GM23338 (cell line): ENCODE measurements at regions not wholly inside any gene's neighbourhood (a gene's known extent, or its start where the extent isn't known, plus 50 kb on each side); places are given as distances from the start of the nearest gene placed in this dataset.

Experiments used
- ATAC-seq: fragments of 200-7000 bp; cut with Tn5 transposase; 3 replicates; pipeline ENCODE4 v1.9.1; 2020
- DNase-seq: peaks from one replicate; pipeline ENCODE4 v3.0.0-alpha.2; 2015; ENCODE audit warnings: low spot score
- H2AFZ ChIP-seq: fragments of 200-600 bp; sonication (generic); 2 replicates; pipeline ENCODE4 v1.8.0; 2016; ENCODE audit warnings: antibody characterized with exemption, mild to moderate bottlenecking, moderate library complexity
- H3F3A ChIP-seq: fragments of 200-600 bp; sonication (generic); replicated peaks from 2 replicates; pipeline ENCODE4 v1.8.0; 2017; ENCODE audit warnings: antibody characterized with exemption, mixed run types, low read depth
- H3K27ac ChIP-seq: fragments of 200-600 bp; sonication (generic); 2 replicates; pipeline ENCODE4 v1.6.1; 2016; ENCODE audit warnings: low read depth
- H3K27me3 ChIP-seq: fragments of 200-600 bp; sonication (generic); 2 replicates; pipeline ENCODE4 v1.8.0; 2016; ENCODE audit warnings: mild to moderate bottlenecking, mixed run types, moderate library complexity; ENCODE audit not compliant: insufficient read depth
- H3K36me3 ChIP-seq: fragments of 200-600 bp; sonication (generic); 2 replicates; pipeline ENCODE4 v1.8.0; 2016; ENCODE audit warnings: mild to moderate bottlenecking; ENCODE audit not compliant: insufficient read depth
- H3K4me1 ChIP-seq: fragments of 200-600 bp; sonication (generic); 2 replicates; pipeline ENCODE4 v1.8.0; 2016; ENCODE audit warnings: mild to moderate bottlenecking, moderate library complexity; ENCODE audit not compliant: insufficient read depth
- H3K4me2 ChIP-seq: fragments of 200-600 bp; sonication (generic); 2 replicates; pipeline ENCODE4 v1.7.1; 2017; ENCODE audit warnings: mixed run types
- H3K4me3 ChIP-seq: fragments of 200-600 bp; sonication (generic); 2 replicates; pipeline ENCODE4 v1.6.1; 2016; ENCODE audit warnings: mixed run types
- H3K79me2 ChIP-seq: fragments of 200-600 bp; sonication (generic); replicated peaks from 2 replicates; pipeline ENCODE4 v1.8.0; 2017; ENCODE audit warnings: mild to moderate bottlenecking; ENCODE audit not compliant: insufficient read depth
- H3K9me2 ChIP-seq: fragments of 200-600 bp; sonication (generic); 2 replicates; pipeline ENCODE4 v1.8.0; 2017; ENCODE audit not compliant: insufficient read depth
- H4K20me1 ChIP-seq: fragments of 200-600 bp; sonication (generic); replicated peaks from 2 replicates; pipeline ENCODE4 v1.8.0; 2017; ENCODE audit warnings: mild to moderate bottlenecking; ENCODE audit not compliant: insufficient read depth
- H3K27ac Mint-ChIP-seq: 2 replicates; pipeline ENCODE4 v1.8.0; 2020; ENCODE audit warnings: inconsistent platforms, mild to moderate bottlenecking, moderate library complexity, mixed read lengths
- H3K27me3 Mint-ChIP-seq: 3 replicates; pipeline ENCODE4 v1.8.0; 2022; ENCODE audit warnings: low read depth, mild to moderate bottlenecking, moderate library complexity, mixed read lengths, inconsistent platforms; ENCODE audit not compliant: insufficient read depth, poor library complexity
- H3K36me3 Mint-ChIP-seq: 3 replicates; pipeline ENCODE4 v1.8.0; 2021; ENCODE audit warnings: low read depth, mild to moderate bottlenecking, inconsistent platforms, moderate library complexity, mixed read lengths
- H3K4me1 Mint-ChIP-seq: 3 replicates; pipeline ENCODE4 v1.8.0; 2020; ENCODE audit warnings: mild to moderate bottlenecking, inconsistent platforms, mixed read lengths
- H3K4me3 Mint-ChIP-seq: 3 replicates; pipeline ENCODE4 v1.8.0; 2021; ENCODE audit warnings: moderate library complexity, mild to moderate bottlenecking, inconsistent platforms, mixed read lengths
- H3K9me3 Mint-ChIP-seq: 3 replicates; pipeline ENCODE4 v1.8.0; 2020; ENCODE audit warnings: moderate library complexity, mild to moderate bottlenecking, inconsistent platforms, mixed read lengths
- CREB1 ChIP-seq: fragments of 250-450 bp; sonication (Bioruptor Pico); IDR thresholded peaks from 2 replicates; pipeline ENCODE4 v1.5.0; 2020; ENCODE audit warnings: low read depth, mild to moderate bottlenecking, moderate library complexity
- EZH2 ChIP-seq: fragments of 200-600 bp; sonication (generic); IDR thresholded peaks from one replicate; pipeline ENCODE4 v1.8.0; 2017; ENCODE audit warnings: antibody characterized with exemption, mild to moderate bottlenecking, low read depth; ENCODE audit not compliant: unreplicated experiment
- EZH2phosphoT487 ChIP-seq: fragments of 200-600 bp; sonication (generic); IDR thresholded peaks from one replicate; pipeline ENCODE4 v1.8.1; 2018; ENCODE audit warnings: antibody characterized with exemption; ENCODE audit not compliant: unreplicated experiment
- JUNB ChIP-seq: IDR thresholded peaks from one replicate; pipeline ENCODE4 v1.6.1; 2016; ENCODE audit warnings: antibody characterized with exemption; ENCODE audit not compliant: unreplicated experiment
- NANOG ChIP-seq: IDR thresholded peaks from 2 replicates; pipeline ENCODE4 v1.6.1; 2016; ENCODE audit warnings: antibody characterized with exemption, borderline replicate concordance
- POLR2AphosphoS5 ChIP-seq: IDR thresholded peaks from 2 replicates; pipeline ENCODE4 v1.6.1; 2016; ENCODE audit warnings: antibody characterized with exemption, low read depth
- STAT1 ChIP-seq: IDR thresholded peaks from one replicate; pipeline ENCODE4 v1.6.1; 2016; ENCODE audit warnings: antibody characterized with exemption; ENCODE audit not compliant: unreplicated experiment
- ZNF114 ChIP-seq: fragments of 250-450 bp; sonication (Bioruptor Pico); IDR thresholded peaks from 2 replicates; pipeline ENCODE4 v1.5.0; 2020; ENCODE audit warnings: mild to moderate bottlenecking, moderate library complexity
- ZNF331 ChIP-seq: fragments of 250-450 bp; sonication (Bioruptor Pico); IDR thresholded peaks from 2 replicates; pipeline ENCODE4 v1.5.0; 2020; ENCODE audit warnings: low read depth, mild to moderate bottlenecking, moderate library complexity
- TF ChIP-seq, protein P1 (sequence below), 2 experiments: fragments of 200-600 bp in 1 of 2; sonication (generic) in 1 of 2; conservative IDR thresholded peaks; 2 replicates each; pipeline versions ENCODE4 v1.5.1 to v1.6.1; 2016 to 2017; ENCODE audit warnings: antibody characterized with exemption in 2 of 2, low read depth in 2 of 2, mild to moderate bottlenecking in 2 of 2, moderate library complexity in 1 of 2
- TF ChIP-seq, protein P2 (sequence below): IDR thresholded peaks from 2 replicates; pipeline ENCODE4 v1.6.1; 2016; ENCODE audit warnings: antibody characterized with exemption
- TF ChIP-seq, protein P3 (sequence below): IDR thresholded peaks from one replicate; pipeline ENCODE4 v1.6.1; 2018; ENCODE audit warnings: antibody characterized with exemption; ENCODE audit not compliant: unreplicated experiment
- TF ChIP-seq, protein P4 (sequence below): fragments of 250-450 bp; sonication (Bioruptor Pico); IDR thresholded peaks from 2 replicates; pipeline ENCODE4 v1.5.0; 2020; ENCODE audit warnings: mild to moderate bottlenecking, moderate library complexity

DNA sequence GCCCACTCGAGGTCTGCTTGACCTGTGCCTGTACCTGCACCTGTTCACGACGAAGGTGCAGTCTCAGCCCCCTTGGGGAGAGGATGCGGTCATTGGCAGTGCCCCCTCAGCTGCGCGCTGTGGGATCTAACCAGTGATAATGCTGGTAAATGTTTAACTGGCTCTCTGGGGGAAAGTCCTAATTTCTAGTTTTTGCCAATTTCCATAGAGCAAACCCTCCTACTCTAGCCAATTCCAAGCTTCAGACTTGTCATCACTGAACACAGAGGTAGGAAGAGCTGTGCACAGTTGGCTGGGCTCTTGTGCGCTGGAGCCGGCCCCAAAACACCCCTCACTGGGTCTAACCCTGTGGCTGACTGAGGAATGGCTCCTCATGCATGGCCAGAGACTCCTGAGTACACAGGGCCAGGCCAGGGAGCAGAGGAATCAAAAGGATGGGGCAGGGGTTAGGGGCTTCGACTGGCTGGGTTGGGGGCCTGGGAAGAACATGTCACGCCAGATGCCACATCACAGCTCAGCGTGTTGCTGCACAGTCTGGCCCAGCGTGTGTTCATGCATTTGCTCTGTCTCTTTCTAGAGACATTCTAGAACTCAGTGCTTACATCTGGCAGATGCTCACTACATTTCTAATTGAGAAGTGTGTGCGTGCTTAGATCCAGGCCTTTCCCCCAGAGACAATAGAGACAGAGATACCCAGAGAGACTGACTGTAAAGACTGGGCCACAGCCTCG lies 270.8 kb downstream of the BCOR start:
- ATAC-seq (no peak), DNase-seq (no peak)
- Histone ChIP-seq H4K20me1 (no peaks in the 10 kb centered on the region), H3K4me1 (no peaks in the 10 kb centered on the region; the same call in 1 of the 2 replicates), H3K4me2 (no peak overlapping the region), H2AFZ (no peak overlapping the region), H3K27me3 (no peaks in the 10 kb centered on the region), H3K36me3 (no peaks in the 10 kb centered on the region), H3F3A (no peaks in the 10 kb centered on the region), H3K4me3 (no peak overlapping the region), H3K79me2 (no peaks in the 10 kb centered on the region), H3K27ac (no peak overlapping the region), H3K9me2 (no peaks in the 10 kb centered on the region)
- Mint-ChIP-seq H3K27ac (no peak overlapping the region), H3K9me3 (peaks cover 3% of the 10 kb centered on the region; the same call in 1 of the 3 replicates), H3K27me3 (peaks cover 18% of the 10 kb centered on the region), H3K36me3 (no peaks in the 10 kb centered on the region; the same call in 2 of the 3 replicates), H3K4me3 (no peak overlapping the region), H3K4me1 (peaks cover 19% of the 10 kb centered on the region)
- TF ChIP-seq NANOG: no peak
- TF ChIP-seq ZNF114: no peak
- no peak for TF ChIP-seq POLR2AphosphoS5
- TF ChIP-seq EZH2: no peak
- TF ChIP-seq STAT1: no peak
- no peak for TF ChIP-seq JUNB
- TF ChIP-seq EZH2phosphoT487: no peak
- no peak for TF ChIP-seq ZNF331
- TF ChIP-seq, protein P1, sequence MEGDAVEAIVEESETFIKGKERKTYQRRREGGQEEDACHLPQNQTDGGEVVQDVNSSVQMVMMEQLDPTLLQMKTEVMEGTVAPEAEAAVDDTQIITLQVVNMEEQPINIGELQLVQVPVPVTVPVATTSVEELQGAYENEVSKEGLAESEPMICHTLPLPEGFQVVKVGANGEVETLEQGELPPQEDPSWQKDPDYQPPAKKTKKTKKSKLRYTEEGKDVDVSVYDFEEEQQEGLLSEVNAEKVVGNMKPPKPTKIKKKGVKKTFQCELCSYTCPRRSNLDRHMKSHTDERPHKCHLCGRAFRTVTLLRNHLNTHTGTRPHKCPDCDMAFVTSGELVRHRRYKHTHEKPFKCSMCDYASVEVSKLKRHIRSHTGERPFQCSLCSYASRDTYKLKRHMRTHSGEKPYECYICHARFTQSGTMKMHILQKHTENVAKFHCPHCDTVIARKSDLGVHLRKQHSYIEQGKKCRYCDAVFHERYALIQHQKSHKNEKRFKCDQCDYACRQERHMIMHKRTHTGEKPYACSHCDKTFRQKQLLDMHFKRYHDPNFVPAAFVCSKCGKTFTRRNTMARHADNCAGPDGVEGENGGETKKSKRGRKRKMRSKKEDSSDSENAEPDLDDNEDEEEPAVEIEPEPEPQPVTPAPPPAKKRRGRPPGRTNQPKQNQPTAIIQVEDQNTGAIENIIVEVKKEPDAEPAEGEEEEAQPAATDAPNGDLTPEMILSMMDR (conservative IDR thresholded peaks at IDR 0.05; ENCODE audit: low read depth in 2 of 2): no peak
- TF ChIP-seq CREB1: no peak
- TF ChIP-seq, protein P2, sequence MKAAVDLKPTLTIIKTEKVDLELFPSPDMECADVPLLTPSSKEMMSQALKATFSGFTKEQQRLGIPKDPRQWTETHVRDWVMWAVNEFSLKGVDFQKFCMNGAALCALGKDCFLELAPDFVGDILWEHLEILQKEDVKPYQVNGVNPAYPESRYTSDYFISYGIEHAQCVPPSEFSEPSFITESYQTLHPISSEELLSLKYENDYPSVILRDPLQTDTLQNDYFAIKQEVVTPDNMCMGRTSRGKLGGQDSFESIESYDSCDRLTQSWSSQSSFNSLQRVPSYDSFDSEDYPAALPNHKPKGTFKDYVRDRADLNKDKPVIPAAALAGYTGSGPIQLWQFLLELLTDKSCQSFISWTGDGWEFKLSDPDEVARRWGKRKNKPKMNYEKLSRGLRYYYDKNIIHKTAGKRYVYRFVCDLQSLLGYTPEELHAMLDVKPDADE: no peak
- TF ChIP-seq, protein P3, sequence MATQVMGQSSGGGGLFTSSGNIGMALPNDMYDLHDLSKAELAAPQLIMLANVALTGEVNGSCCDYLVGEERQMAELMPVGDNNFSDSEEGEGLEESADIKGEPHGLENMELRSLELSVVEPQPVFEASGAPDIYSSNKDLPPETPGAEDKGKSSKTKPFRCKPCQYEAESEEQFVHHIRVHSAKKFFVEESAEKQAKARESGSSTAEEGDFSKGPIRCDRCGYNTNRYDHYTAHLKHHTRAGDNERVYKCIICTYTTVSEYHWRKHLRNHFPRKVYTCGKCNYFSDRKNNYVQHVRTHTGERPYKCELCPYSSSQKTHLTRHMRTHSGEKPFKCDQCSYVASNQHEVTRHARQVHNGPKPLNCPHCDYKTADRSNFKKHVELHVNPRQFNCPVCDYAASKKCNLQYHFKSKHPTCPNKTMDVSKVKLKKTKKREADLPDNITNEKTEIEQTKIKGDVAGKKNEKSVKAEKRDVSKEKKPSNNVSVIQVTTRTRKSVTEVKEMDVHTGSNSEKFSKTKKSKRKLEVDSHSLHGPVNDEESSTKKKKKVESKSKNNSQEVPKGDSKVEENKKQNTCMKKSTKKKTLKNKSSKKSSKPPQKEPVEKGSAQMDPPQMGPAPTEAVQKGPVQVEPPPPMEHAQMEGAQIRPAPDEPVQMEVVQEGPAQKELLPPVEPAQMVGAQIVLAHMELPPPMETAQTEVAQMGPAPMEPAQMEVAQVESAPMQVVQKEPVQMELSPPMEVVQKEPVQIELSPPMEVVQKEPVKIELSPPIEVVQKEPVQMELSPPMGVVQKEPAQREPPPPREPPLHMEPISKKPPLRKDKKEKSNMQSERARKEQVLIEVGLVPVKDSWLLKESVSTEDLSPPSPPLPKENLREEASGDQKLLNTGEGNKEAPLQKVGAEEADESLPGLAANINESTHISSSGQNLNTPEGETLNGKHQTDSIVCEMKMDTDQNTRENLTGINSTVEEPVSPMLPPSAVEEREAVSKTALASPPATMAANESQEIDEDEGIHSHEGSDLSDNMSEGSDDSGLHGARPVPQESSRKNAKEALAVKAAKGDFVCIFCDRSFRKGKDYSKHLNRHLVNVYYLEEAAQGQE: no peak
- TF ChIP-seq, protein P4, sequence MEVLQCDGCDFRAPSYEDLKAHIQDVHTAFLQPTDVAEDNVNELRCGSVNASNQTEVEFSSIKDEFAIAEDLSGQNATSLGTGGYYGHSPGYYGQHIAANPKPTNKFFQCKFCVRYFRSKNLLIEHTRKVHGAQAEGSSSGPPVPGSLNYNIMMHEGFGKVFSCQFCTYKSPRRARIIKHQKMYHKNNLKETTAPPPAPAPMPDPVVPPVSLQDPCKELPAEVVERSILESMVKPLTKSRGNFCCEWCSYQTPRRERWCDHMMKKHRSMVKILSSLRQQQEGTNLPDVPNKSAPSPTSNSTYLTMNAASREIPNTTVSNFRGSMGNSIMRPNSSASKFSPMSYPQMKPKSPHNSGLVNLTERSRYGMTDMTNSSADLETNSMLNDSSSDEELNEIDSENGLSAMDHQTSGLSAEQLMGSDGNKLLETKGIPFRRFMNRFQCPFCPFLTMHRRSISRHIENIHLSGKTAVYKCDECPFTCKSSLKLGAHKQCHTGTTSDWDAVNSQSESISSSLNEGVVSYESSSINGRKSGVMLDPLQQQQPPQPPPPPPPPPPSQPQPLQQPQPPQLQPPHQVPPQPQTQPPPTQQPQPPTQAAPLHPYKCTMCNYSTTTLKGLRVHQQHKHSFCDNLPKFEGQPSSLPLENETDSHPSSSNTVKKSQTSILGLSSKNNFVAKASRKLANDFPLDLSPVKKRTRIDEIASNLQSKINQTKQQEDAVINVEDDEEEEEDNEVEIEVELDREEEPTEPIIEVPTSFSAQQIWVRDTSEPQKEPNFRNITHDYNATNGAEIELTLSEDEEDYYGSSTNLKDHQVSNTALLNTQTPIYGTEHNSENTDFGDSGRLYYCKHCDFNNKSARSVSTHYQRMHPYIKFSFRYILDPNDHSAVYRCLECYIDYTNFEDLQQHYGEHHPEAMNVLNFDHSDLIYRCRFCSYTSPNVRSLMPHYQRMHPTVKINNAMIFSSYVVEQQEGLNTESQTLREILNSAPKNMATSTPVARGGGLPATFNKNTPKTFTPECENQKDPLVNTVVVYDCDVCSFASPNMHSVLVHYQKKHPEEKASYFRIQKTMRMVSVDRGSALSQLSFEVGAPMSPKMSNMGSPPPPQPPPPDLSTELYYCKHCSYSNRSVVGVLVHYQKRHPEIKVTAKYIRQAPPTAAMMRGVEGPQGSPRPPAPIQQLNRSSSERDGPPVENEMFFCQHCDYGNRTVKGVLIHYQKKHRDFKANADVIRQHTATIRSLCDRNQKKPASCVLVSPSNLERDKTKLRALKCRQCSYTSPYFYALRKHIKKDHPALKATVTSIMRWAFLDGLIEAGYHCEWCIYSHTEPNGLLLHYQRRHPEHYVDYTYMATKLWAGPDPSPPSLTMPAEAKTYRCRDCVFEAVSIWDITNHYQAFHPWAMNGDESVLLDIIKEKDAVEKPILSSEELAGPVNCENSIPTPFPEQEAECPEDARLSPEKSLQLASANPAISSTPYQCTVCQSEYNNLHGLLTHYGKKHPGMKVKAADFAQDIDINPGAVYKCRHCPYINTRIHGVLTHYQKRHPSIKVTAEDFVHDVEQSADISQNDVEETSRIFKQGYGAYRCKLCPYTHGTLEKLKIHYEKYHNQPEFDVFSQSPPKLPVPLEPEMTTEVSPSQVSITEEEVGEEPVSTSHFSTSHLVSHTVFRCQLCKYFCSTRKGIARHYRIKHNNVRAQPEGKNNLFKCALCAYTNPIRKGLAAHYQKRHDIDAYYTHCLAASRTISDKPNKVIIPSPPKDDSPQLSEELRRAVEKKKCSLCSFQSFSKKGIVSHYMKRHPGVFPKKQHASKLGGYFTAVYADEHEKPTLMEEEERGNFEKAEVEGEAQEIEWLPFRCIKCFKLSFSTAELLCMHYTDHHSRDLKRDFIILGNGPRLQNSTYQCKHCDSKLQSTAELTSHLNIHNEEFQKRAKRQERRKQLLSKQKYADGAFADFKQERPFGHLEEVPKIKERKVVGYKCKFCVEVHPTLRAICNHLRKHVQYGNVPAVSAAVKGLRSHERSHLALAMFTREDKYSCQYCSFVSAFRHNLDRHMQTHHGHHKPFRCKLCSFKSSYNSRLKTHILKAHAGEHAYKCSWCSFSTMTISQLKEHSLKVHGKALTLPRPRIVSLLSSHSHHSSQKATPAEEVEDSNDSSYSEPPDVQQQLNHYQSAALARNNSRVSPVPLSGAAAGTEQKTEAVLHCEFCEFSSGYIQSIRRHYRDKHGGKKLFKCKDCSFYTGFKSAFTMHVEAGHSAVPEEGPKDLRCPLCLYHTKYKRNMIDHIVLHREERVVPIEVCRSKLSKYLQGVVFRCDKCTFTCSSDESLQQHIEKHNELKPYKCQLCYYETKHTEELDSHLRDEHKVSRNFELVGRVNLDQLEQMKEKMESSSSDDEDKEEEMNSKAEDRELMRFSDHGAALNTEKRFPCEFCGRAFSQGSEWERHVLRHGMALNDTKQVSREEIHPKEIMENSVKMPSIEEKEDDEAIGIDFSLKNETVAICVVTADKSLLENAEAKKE (CRISPR knock-in tag): no peak
